DND-41 (cell line): ENCODE measurements at regions not wholly inside any gene's neighbourhood (a gene's known extent, or its start where the extent isn't known, plus 50 kb on each side); places are given as distances from the start of the nearest gene placed in this dataset.

ENCODE experiments used
- ATAC-seq: fragments of 200-7000 bp; cut with Tn5 transposase; 3 replicates; pipeline ENCODE4 v1.9.1; 2021; ENCODE audit warnings: low read depth; ENCODE audit not compliant: insufficient read depth
- DNase-seq: peaks from one replicate; pipeline ENCODE4 v3.0.0-alpha.2; 2020
- H2AFZ ChIP-seq: 2 replicates; pipeline ENCODE4 v1.6.0; 2012; ENCODE audit warnings: low read depth, low read length
- H3K27ac ChIP-seq: 2 replicates; pipeline ENCODE4 v1.5.1; 2012; ENCODE audit warnings: low read length, inconsistent platforms
- H3K27me3 ChIP-seq: fragments of 200-600 bp; sonication (generic); 2 replicates; pipeline ENCODE4 v1.6.0; 2012; ENCODE audit warnings: low read length, mild to moderate bottlenecking, inconsistent platforms; ENCODE audit not compliant: insufficient read depth, poor library complexity
- H3K36me3 ChIP-seq: 2 replicates; pipeline ENCODE4 v1.5.1; 2012; ENCODE audit warnings: low read length, inconsistent platforms; ENCODE audit not compliant: insufficient read depth
- H3K4me1 ChIP-seq: 2 replicates; pipeline ENCODE4 v1.5.1; 2012; ENCODE audit warnings: mild to moderate bottlenecking, low read length; ENCODE audit not compliant: insufficient read depth
- H3K4me2 ChIP-seq: 2 replicates; pipeline ENCODE4 v1.6.0; 2012; ENCODE audit warnings: mild to moderate bottlenecking, moderate library complexity, low read length, inconsistent platforms; ENCODE audit not compliant: insufficient read depth
- H3K4me3 ChIP-seq, 2 experiments: fragments of 200-600 bp in 1 of 2; shearing (Covaris generic) in 1 of 2; 2 replicates each; pipeline ENCODE4 v1.5.1; 2012 to 2016; ENCODE audit warnings: inconsistent platforms in 2 of 2, low read length in 2 of 2, mild to moderate bottlenecking in 2 of 2, low read depth in 1 of 2, moderate library complexity in 1 of 2
- H3K79me2 ChIP-seq: 2 replicates; pipeline ENCODE4 v1.6.0; 2012; ENCODE audit warnings: low read length, inconsistent platforms; ENCODE audit not compliant: insufficient read depth
- H3K9ac ChIP-seq: 2 replicates; pipeline ENCODE4 v1.6.0; 2012; ENCODE audit warnings: low read depth, mild to moderate bottlenecking, inconsistent platforms, low read length, moderate library complexity
- H3K9me3 ChIP-seq: 2 replicates; pipeline ENCODE4 v1.5.1; 2012; ENCODE audit warnings: low read length, moderate library complexity, mild to moderate bottlenecking, inconsistent platforms; ENCODE audit not compliant: insufficient read depth, severe bottlenecking
- H4K20me1 ChIP-seq: 2 replicates; pipeline ENCODE4 v1.6.0; 2012; ENCODE audit warnings: low read length; ENCODE audit not compliant: insufficient read depth
- EZH2 ChIP-seq: IDR thresholded peaks from 3 replicates; pipeline ENCODE4 v1.6.1; 2012; ENCODE audit warnings: borderline replicate concordance, low read depth, mild to moderate bottlenecking, moderate library complexity, low read length, inconsistent platforms; ENCODE audit not compliant: severe bottlenecking
- TF ChIP-seq, protein P1 (sequence below): IDR thresholded peaks from 2 replicates; pipeline ENCODE4 v1.5.1; 2012; ENCODE audit warnings: borderline replicate concordance, low read length, moderate library complexity, mild to moderate bottlenecking; ENCODE audit not compliant: poor library complexity, severe bottlenecking; ENCODE audit errors: extremely low read depth

DNA sequence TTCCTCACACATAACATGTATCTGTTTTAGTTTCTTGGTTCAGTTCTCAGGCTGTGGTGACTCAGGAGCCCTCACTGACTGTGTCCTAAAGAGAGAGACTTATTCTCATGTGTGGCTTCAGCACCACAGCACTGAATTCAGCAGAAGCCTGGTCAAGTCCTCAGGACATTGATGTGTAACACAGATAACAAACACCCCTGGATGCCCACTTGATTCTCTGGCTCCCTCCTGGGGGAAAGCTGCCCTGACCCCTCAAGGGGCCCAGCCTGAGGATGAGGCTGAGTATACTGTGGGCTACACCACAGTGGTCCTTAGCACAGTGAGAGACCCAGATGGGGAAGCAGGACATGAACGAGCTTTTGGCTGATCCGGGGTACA is 87.2 kb upstream of the VPREB1 start:
- Histone ChIP-seq H3K27ac (peak overlapping the region; percentile 77), H3K4me2 (no peak overlapping the region), H4K20me1 (no peaks in the 10 kb centered on the region), H3K36me3 (no peaks in the 10 kb centered on the region), H3K79me2 (no peaks in the 10 kb centered on the region), H3K4me1 (peaks cover 12% of the 10 kb centered on the region), H3K4me3 (no peak overlapping the region), H3K9ac (peak overlapping the region; percentile 40; the same call in 1 of the 2 replicates), H3K9me3 (no peaks in the 10 kb centered on the region), H3K27me3 (no peaks in the 10 kb centered on the region), H2AFZ (peak overlapping the region; percentile 99)
- TF ChIP-seq, protein P1, sequence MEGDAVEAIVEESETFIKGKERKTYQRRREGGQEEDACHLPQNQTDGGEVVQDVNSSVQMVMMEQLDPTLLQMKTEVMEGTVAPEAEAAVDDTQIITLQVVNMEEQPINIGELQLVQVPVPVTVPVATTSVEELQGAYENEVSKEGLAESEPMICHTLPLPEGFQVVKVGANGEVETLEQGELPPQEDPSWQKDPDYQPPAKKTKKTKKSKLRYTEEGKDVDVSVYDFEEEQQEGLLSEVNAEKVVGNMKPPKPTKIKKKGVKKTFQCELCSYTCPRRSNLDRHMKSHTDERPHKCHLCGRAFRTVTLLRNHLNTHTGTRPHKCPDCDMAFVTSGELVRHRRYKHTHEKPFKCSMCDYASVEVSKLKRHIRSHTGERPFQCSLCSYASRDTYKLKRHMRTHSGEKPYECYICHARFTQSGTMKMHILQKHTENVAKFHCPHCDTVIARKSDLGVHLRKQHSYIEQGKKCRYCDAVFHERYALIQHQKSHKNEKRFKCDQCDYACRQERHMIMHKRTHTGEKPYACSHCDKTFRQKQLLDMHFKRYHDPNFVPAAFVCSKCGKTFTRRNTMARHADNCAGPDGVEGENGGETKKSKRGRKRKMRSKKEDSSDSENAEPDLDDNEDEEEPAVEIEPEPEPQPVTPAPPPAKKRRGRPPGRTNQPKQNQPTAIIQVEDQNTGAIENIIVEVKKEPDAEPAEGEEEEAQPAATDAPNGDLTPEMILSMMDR: no peak
- no peak for TF ChIP-seq EZH2
- 0 out of 3 replicates have a peak, but pooled peaks have one; percentile 4 for ATAC-seq
- DNase-seq: no peak

- H3K27me3 ChIP-seq: no peaks in the 10 kb centered on the region
- H4K20me1 ChIP-seq: no peaks in the 10 kb centered on the region
- peak; percentile 84 for DNase-seq
- TF ChIP-seq, protein P1: peak; percentile 90
- no peak for TF ChIP-seq EZH2
- H3K36me3 ChIP-seq: no peaks in the 10 kb centered on the region
- peak overlapping the region; percentile 99 for H2AFZ ChIP-seq
- H3K4me1 ChIP-seq: peaks cover 12% of the 10 kb centered on the region
- peak; percentile 95 for ATAC-seq
- H3K4me3 ChIP-seq: no peak overlapping the region
- H3K27ac ChIP-seq: peak overlapping the region; percentile 77
- H3K4me2 ChIP-seq: peak overlapping the region; percentile 38
- no peaks in the 10 kb centered on the region for H3K79me2 ChIP-seq
- no peaks in the 10 kb centered on the region for H3K9me3 ChIP-seq
- peak overlapping the region; percentile 40 for H3K9ac ChIP-seq
These were observed 87.8 kb upstream of the VPREB1 start for GRCh38 chr22:22156716-22157347.

GRCh38 chr22:22156348-22156715 is 88.3 kb upstream of the VPREB1 start:
- H4K20me1 ChIP-seq: no peaks in the 10 kb centered on the region
- ATAC-seq (no peak), DNase-seq (no peak)
- TF ChIP-seq, protein P1: no peak
- no peak for TF ChIP-seq EZH2
- H3K4me3 ChIP-seq: no peak overlapping the region
- no peaks in the 10 kb centered on the region for H3K79me2 ChIP-seq
- no peaks in the 10 kb centered on the region for H3K36me3 ChIP-seq
- peaks cover 3% of the 10 kb centered on the region for H3K27me3 ChIP-seq
- H3K4me1 ChIP-seq: peaks cover 12% of the 10 kb centered on the region
- no peak overlapping the region for H3K27ac ChIP-seq
- no peaks in the 10 kb centered on the region for H3K9me3 ChIP-seq
- no peak overlapping the region for H3K9ac ChIP-seq
- no peak overlapping the region for H3K4me2 ChIP-seq
- H2AFZ ChIP-seq: no peak overlapping the region
